Cardiac fibroblast (primary cell): ENCODE measurements at regions not wholly inside any gene's neighbourhood (a gene's known extent, or its start where the extent isn't known, plus 50 kb on each side); places are given as distances from the start of the nearest gene placed in this dataset.

Experiments used
- DNase-seq, 2 donors: peaks; one replicate each; pipeline versions ENCODE4 v3.0.0 to v3.0.0-alpha.2; 2010; ENCODE audit warnings: low read depth in 2 of 2
- H3K4me3 ChIP-seq, 2 donors: replicated peaks in 1 of 2; 1 replicate in 1 of 2; 2 replicates in 1 of 2; pipeline ENCODE4 v1.5.1; 2011; ENCODE audit warnings: low read depth in 2 of 2, low read length in 2 of 2, mild to moderate bottlenecking in 2 of 2, moderate library complexity in 1 of 2
- TF ChIP-seq, protein P1 (sequence below): IDR thresholded peaks from one replicate; pipeline ENCODE4 v1.5.1; 2011; ENCODE audit warnings: low read depth, mild to moderate bottlenecking, low read length, inconsistent platforms

DNA sequence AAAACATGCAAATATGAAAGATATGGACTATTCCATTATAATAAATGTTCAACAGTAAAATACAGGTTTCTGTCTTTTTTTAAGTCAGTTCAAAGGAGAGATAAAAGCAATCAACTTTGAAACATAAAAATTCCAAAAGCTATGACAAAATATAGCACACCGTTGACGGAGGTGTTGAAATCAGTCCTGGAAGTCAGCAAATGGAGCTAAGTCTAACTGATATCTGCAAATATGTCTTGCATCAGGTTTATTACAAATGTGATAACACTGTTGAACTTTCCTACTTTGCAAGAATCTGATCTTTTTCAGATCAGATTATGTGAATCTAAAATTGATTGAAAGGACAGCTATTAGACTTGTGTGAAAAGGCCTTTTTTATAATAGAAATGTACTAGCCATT is 300.7 kb downstream of the SHOX2 start:
- no peak overlapping the region for H3K4me3 ChIP-seq
- no peak for DNase-seq
- TF ChIP-seq, protein P1, sequence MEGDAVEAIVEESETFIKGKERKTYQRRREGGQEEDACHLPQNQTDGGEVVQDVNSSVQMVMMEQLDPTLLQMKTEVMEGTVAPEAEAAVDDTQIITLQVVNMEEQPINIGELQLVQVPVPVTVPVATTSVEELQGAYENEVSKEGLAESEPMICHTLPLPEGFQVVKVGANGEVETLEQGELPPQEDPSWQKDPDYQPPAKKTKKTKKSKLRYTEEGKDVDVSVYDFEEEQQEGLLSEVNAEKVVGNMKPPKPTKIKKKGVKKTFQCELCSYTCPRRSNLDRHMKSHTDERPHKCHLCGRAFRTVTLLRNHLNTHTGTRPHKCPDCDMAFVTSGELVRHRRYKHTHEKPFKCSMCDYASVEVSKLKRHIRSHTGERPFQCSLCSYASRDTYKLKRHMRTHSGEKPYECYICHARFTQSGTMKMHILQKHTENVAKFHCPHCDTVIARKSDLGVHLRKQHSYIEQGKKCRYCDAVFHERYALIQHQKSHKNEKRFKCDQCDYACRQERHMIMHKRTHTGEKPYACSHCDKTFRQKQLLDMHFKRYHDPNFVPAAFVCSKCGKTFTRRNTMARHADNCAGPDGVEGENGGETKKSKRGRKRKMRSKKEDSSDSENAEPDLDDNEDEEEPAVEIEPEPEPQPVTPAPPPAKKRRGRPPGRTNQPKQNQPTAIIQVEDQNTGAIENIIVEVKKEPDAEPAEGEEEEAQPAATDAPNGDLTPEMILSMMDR = no peak

DNA sequence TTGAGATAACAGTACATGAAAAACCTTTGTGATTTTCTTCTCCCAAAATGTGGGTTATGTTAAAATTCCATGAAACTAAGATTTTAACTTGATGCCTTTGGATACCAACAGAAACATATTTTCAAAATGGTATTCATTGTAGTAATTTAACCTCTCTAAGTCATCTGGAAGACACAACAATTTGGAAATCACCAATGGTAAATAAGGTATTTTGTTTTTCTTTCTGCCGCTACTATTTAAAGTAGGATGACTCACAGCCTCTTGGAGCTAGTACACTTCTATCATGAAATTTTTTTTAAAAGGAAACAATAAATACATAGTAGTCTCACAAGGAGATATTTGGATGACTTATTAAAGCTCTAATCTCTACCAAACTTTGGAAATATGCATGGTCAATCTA is 291.6 kb upstream of the VEPH1 start:
- no peak overlapping the region for H3K4me3 ChIP-seq
- TF ChIP-seq, protein P1 = no peak
- peak; percentile 54 to 68 for DNase-seq

DNA sequence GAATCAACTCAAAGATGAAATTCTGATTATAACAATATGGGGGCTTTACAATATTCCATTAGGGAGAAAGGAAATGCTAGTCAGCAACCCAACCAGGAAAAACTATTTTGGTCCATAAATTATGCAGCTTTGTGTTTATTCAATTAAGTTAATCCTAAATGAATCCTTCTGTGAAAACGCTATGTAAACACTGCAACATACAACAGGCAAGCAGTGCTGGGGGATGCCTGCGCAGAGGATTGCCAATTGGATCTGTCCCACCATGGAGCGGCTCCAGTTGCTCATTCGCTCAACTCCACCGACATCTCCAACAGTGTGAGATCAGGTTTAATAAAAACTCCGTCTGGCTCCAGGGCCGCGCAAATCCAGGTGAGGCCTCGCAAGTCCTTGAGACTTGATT is 290.5 kb upstream of the VEPH1 start:
- TF ChIP-seq, protein P1 = no peak
- H3K4me3 ChIP-seq = no peak overlapping the region
- no peak for DNase-seq

DNA sequence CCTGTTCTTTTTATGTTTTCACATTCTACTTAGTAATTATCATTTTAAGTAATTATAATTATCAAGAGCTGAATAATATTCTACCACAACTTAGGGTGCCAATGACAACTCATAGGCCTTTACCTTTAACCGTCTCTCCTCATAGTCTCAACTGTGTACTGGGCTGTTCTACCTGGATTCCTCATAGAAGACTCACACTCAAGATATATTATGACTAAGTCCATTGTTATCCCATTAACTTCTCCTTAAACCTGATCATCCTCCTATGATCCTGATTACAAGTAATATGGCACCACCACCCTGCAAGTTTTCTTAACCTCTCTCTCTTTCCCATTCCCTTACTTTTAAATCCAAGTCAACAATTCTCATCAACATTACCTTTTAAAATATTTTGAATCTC is 285.9 kb upstream of the VEPH1 start:
- no peak for DNase-seq
- TF ChIP-seq, protein P1 = no peak

DNA sequence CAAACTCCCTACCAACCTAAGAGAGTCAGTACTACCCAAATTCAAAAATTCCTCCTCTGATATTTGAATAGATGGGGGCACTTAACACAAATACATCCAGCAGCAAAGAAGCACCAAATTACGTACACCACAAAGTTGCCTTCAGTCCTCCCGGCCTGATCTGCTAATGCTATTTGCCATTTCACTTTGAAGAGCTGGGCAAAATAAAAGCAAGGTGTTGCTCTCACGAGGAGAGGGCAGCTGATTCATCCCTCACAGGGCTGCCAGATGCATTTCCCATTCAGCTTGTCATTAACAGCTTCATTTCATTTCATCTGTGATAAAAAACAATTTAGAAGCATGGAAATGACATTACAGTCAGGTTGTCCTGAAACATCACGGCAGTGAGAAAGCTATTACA is 283.4 kb upstream of the VEPH1 start:
- DNase-seq = peak in 1 of 2 donors; percentile 21

More for the DNA sequence above, 285.9 kb upstream of the VEPH1 start:
- H3K4me3 ChIP-seq = no peak overlapping the region

DNA sequence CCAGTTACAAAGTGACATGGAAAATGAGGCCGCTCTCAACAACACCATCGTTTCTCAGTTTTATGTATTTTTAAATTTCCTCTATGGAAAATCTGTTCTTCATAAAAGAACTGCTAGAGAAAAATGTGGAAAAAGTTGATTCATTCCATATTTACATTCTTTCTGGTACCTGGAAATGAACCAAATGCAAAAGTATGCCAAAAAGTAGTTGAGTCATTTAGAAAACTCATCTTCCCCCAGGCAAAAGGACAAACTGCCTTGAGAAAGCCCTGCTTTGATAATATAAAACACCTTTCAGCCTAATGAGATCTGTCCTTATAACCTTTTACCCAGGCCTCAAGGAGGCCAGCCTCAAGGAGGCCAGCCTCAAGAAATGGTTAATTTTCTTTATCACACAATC is 283.0 kb upstream of the VEPH1 start:
- peak; percentile 80 for DNase-seq
- TF ChIP-seq, protein P1 = no peak
- H3K4me3 ChIP-seq = no peak overlapping the region

More for the DNA sequence above, 283.4 kb upstream of the VEPH1 start:
- H3K4me3 ChIP-seq = no peak overlapping the region
- TF ChIP-seq, protein P1 = no peak

DNA sequence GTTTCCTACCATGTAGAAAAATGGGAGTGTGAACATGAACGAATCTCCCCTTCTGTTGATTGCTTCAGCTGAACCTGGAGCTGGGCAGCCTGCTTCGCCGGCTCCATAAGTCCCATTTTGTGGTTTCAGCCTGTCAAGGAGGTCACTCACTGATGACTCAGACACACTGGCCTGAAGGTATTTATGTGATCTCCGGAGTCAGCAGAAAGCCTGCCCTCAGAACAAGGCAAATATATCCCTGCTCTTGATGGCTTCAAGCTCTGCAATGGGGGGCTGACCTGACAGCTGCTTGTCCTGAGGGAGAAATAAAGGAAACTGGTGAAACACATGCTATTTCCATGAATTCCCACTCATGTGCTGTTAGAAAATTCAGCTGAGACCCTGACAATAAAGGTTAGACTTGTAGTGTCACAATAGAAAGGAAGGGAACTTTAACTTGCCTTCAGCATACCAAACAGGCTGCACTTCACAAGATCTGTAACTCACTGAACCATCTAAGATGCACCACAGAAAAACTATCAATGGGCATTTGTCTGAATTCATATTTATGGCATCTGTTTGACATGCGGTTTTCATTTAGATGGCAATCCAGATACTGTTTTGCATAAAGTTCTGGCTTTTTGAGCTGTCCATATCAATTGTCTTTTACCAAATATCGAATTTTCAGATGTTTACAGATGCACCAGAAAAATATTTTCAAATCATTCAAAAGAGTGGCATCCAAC is 282.0 kb upstream of the VEPH1 start:
- no peak overlapping the region for H3K4me3 ChIP-seq
- TF ChIP-seq, protein P1 = no peak
- DNase-seq = peak; percentile 71 to 83
